RPMI7951 (cell line): ENCODE measurements at regions not wholly inside any gene's neighbourhood (a gene's known extent, or its start where the extent isn't known, plus 50 kb on each side); places are given as distances from the start of the nearest gene placed in this dataset.
"Not testable (repeated sequence)": the region's sequence is repeated elsewhere in the genome, so short reads cannot be mapped to it uniquely, and the experiment has no call there.

Experiments
- DNase-seq: peaks from one replicate; pipeline ENCODE4 v3.0.0-alpha.2; 2012; ENCODE audit warnings: low read depth

- DNase-seq: no peak
Observed at GRCh38 chr14:105659935-105660527, 133.6 kb downstream of the TMEM121 start.

- DNase-seq: no peak
Observed at GRCh38 chr14:105660816-105661531, 134.6 kb downstream of the TMEM121 start.

GRCh38 chr14:105662043-105662442 lies 135.7 kb downstream of the TMEM121 start:
- DNase-seq: not testable (repeated sequence)

DNA sequence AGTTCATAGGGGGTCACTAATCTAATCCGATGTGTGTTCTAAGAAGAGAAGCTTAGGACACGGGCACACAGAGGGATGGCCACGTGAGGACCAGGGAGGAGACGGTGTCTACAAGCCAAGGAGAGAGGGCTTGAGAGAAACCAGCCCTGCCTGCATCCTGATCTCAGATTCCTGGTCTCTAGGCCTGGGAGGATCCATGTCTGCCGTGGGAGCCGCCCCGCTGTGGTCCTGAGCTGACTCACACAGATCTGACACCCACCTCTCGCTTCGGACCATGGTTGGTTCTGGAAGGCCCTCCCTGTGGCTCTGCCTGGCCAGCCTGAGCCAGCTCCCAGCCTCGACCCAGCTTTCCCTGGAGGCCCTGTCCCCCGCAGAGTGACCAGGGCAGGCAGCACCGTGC lies 136.2 kb downstream of the TMEM121 start:
- DNase-seq: not testable (repeated sequence)

DNA sequence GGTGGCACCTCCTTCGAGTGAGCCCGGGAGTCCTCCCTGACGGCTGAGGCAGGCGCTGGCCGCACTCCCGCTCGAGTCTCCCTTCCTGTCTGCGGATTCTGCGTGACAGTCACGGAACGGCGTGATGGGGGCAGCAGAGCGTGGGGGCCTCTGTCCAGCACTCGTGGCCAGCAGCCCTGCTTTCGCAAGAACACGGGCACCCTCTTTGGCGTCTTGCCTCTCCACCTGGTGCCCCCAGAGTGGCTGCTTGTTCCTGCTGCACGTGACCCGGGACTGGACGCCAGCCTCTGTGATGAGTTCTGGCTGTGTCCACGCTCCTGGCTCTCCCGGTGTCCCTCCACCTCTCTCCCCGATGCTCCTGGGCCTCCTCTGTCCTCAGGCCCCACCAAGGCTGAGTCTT lies 136.9 kb downstream of the TMEM121 start:
- not testable (repeated sequence) for DNase-seq

DNA sequence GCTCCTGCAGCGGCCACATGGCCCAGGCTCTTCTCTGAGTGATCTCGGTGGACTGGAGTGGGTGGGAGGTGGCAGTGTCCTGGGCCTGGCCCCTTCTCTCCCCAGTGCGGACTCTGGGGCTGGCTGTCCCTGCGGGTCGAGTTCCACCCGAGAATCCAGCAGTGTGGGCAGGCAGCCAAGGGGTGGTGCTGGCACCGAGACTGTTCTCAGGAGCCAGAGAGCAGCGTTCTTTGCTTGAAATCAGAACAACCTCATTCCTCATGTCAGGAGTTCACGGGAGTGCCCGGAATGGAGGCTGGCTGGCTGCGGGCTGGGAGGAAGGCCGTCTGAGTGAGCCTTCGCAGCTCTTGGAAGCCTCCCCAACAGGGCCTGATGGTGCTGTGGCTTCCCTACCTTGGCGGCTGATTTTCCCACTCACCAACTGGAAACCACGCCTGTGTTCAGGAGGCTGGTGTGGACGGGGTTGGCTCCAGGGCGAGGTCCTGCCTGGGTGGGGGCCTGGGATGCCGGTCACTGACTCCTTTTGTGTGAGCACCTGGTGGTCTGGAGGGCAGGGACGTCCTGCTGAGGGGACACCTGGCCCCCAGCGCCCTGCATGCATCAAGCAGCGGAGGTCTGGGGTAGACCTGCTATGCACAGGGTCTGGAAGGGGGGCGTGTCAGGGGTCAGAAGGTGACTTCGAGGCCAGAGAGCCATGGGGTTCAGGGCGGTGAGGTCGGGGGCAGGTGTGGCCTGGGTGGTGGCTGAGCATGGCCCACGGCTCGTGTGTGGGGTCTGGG lies 137.6 kb downstream of the TMEM121 start:
- not testable (repeated sequence) for DNase-seq

DNA sequence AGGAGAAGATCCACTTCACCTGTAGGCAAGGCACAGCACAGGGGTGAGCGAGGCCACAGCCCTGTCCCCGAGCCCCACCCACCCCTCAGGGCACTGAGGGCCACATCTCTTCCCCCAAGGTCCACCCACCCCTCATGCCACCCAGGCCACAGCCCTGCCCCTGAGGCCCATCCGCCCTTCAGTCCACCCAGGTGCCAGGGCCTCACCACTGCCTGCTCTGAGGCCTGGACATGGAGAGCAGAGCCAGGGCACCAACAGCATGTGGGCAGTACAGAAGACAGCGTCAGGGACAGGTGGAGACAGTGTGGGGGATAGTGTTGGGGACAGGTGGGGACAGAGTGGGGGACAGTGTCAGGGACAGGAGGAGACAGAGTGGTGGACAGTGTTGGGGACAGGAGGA lies 138.3 kb downstream of the TMEM121 start:
- DNase-seq: no peak

GRCh38 chr14:105665247-105665950 lies 139.0 kb downstream of the TMEM121 start:
- no peak for DNase-seq

DNA sequence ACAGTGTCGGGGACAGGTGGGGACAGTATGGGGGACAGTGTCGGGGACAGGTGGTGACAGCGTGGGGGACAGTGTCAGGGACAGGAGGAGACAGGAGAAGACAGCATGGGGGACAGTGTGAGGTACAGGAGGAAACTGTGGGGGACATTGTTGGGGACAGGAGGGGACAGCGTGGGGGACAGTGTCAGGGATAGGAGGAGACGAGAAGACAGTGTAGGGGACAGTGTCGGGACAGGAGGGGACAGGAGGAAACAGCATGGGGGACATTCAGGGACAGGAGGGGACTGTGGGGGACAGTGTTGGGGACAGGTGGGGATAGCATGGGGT lies 139.5 kb downstream of the TMEM121 start:
- no peak for DNase-seq

GRCh38 chr14:105666420-105666819 lies 140.0 kb downstream of the TMEM121 start:
- DNase-seq: no peak

DNA sequence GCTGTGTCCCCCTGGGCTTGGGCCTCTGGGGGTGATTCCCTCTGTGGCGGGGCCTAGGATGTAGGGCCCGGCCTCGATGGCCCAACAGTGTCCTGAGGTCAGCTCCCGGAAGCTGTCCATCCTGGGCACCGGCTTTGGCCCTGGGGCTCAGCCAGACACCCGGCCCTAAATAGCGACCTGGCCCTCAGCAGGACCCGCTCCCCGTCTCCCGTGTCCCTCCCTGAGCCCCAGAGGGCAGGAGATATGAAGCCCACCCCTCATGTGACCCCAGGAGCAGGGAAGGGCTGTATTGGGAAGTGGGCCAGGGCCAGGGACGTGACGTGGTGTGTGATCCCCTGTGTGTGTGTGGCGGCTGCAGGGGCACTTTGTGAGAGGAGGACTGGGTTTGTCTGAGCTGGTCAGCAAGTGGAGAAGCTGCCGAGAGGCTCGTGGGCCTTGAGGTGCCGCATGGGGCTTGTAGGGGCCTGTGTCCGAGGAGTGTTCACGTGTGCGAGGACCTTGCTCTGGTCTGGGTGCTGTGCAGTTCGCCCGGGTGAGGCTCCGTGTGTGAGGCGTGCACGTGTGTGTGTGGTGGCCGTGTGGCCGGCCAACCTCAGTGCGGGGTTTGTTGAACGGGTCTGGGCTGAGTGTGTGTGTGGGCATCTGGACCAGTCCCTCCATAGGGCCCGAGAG lies 140.7 kb downstream of the TMEM121 start:
- not testable (repeated sequence) for DNase-seq

DNA sequence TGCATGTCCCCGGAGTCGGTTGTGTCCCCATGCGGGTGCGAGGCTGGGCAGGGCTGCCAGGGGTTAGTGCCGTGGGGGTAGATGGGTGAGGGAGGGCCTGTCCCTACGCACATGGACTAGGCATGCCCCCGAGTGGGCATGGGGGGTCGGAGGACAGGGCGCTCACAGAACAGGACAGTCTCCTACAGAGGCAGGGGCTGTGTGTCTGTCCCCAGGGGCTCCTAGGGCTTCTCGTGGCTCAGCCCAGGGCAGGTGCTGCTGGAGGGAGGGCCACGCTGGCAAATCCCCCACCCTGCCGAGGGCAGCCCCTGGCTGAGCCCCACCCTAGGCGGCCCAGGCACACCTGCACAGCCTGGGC lies 141.3 kb downstream of the TMEM121 start:
- not testable (repeated sequence) for DNase-seq

DNA sequence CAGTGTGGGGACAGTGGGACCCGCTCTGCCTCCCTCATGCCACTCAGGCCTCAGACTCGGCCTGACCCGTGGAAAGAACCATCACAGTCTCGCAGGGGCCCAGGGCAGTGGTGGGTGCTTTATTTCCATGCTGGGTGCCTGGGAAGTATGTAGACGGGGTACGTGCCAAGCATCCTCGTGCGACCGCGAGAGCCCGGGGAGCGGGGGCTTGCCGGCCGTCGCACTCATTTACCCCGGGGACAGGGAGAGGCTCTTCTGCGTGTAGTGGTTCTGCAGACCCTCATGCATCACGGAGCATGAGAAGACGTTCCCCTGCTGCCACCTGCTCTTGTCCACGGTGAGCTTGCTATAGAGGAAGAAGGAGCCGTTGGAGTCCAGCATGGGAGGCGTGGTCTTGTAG lies 141.6 kb downstream of the TMEM121 start:
- DNase-seq: not testable (repeated sequence)

GRCh38 chr14:105668471-105669230 lies 142.3 kb downstream of the TMEM121 start:
- DNase-seq: not testable (repeated sequence)

DNA sequence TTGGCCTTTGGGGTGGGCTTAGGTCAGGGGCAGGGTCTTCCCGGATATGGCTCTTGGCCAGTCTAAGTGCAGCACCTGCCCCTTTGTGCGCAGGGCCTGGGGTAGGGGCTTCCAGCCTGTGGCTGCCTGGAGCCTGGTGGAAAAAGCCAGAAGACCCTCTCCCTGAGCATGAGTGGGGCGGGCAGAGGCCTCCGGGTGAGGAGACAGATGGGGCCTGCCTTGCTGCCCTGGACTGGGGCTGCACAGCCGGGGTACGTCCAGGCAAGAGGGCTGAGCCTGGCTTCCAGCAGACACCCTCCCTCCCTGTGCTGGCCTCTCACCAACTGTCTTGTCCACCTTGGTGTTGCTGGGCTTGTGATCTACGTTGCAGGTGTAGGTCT lies 142.8 kb downstream of the TMEM121 start:
- DNase-seq: not testable (repeated sequence)

GRCh38 chr14:105669646-105670045 lies 143.3 kb downstream of the TMEM121 start:
- not testable (repeated sequence) for DNase-seq

DNA sequence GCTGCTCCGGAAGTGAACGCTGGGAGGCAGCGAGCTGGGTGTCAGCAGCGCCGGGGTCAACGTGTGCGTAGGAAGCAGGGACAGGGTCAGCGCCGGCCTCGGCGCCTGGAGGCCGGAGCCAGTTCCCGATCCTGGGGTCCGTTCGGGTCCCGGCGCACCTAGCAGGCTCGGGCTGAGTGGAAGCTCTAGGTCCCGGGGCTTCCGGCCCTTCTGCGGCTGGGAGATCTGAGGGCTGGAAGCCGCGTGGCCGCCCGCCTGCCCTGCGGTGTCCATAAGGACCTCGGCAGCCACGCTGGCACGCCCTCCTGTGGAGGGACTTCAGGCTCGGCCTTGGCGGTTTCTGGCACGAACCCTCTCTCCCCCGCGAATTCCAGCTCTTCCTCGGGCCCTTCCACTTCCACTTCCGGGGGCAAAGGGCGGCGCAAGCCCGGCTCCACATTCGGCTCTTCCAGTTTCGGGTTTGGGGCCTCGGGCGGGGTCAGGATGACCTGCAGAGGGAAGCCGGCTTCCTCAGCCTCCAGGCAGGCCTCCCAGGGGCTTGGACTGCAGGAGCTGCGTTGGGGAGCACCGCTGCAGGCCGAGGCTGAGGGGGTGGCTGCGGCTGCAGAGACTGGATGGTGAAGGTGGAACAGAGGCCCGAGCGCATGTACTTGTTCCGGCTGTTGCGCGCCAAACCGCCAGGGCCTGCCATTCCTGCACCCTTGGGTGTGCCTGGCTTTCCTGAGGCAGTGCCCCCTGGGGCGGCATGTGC lies 146.2 kb downstream of the TMEM121 start:
- DNase-seq: not testable (repeated sequence)

DNA sequence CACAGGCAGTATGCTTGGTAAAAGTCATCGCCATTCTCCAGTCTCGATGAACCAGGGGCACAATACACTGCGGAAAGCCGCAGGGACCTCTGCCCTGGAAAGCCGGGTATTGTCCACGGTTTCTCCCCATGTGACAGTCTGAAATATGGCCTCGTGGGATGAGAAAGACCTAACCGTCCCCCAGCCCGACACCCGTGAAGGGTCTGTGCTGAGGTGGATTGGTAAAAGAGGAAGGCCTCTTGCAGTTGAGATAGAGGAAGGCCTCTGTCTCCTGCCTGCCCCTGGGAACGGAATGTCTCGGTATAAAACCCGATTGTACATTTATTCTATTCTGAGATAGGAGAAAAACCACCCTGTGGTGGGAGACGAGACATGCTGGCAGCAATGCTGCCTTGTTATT lies 149.1 kb downstream of the TMEM121 start:
- DNase-seq: not testable (repeated sequence)

GRCh38 chr14:105675905-105676670 lies 149.7 kb downstream of the TMEM121 start:
- not testable (repeated sequence) for DNase-seq
